Neural progenitor cell (in vitro differentiated cells): ENCODE measurements at regions not wholly inside any gene's neighbourhood (a gene's known extent, or its start where the extent isn't known, plus 50 kb on each side); places are given as distances from the start of the nearest gene placed in this dataset.

Source experiments
- EZH2 ChIP-seq: fragments of 200-600 bp; sonication (generic); IDR thresholded peaks from 2 replicates; pipeline ENCODE4 v1.6.1; 2017; ENCODE audit warnings: antibody characterized with exemption, mild to moderate bottlenecking, moderate library complexity
- EZH2phosphoT487 ChIP-seq: fragments of 200-600 bp; sonication (generic); IDR thresholded peaks from 2 replicates; pipeline ENCODE4 v1.6.1; 2017; ENCODE audit warnings: antibody characterized with exemption
- TF ChIP-seq, protein P1 (sequence below): fragments of 200-600 bp; sonication (generic); IDR thresholded peaks from 2 replicates; pipeline ENCODE4 v1.5.1; 2017; ENCODE audit warnings: antibody characterized with exemption, mild to moderate bottlenecking

DNA sequence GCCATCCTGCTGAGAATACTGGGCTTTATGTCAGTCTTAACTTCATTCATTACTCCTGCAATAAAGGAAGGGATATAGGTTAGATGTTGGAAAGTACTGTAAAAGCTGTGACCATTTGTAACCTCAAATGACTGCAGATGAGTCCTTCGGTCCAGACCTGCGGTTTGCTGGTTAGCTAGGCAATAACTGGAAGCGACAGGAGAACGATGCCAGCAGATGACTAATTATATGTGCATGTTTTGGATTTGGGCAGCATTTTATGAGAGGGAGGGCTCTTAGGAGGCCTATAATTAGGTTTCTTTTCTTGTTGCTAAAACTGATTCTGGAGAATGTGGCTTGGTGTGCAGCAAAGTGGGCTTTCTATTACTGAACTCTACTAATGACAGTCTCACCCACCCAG lies 205.6 kb downstream of the TMEM182 start:
- TF ChIP-seq, protein P1, sequence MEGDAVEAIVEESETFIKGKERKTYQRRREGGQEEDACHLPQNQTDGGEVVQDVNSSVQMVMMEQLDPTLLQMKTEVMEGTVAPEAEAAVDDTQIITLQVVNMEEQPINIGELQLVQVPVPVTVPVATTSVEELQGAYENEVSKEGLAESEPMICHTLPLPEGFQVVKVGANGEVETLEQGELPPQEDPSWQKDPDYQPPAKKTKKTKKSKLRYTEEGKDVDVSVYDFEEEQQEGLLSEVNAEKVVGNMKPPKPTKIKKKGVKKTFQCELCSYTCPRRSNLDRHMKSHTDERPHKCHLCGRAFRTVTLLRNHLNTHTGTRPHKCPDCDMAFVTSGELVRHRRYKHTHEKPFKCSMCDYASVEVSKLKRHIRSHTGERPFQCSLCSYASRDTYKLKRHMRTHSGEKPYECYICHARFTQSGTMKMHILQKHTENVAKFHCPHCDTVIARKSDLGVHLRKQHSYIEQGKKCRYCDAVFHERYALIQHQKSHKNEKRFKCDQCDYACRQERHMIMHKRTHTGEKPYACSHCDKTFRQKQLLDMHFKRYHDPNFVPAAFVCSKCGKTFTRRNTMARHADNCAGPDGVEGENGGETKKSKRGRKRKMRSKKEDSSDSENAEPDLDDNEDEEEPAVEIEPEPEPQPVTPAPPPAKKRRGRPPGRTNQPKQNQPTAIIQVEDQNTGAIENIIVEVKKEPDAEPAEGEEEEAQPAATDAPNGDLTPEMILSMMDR = no peak
- TF ChIP-seq EZH2phosphoT487 = no peak
- TF ChIP-seq EZH2 = no peak
